ENCODE measurements at regions not wholly inside any gene's neighbourhood (a gene's known extent, or its start where the extent isn't known, plus 50 kb on each side); places are given as distances from the start of the nearest gene placed in this dataset.

GRCh38 chr14:80054020-80054419 lies 157.3 kb downstream of the DIO2 start:
- no peak for TF ChIP-seq CTCF (IDR thresholded peaks at IDR 0.05)
- no peak for TF ChIP-seq POLR2A (IDR thresholded peaks at IDR 0.05)

Measured in uterus (tissue), 2 donors.